ENCODE measurements at regions not wholly inside any gene's neighbourhood (a gene's known extent, or its start where the extent isn't known, plus 50 kb on each side); places are given as distances from the start of the nearest gene placed in this dataset.
A peak's percentile ranks its signal among the peaks of the same experiment; 100 is the strongest.
"Not testable (repeated sequence)": the region's sequence is repeated elsewhere in the genome, so short reads cannot be mapped to it uniquely, and the experiment has no call there.

GRCh38 chr18:71047882-71048281 lies 759.0 kb downstream of the SOCS6 start:
- Histone ChIP-seq H3K9me3 (no peaks in the 10 kb centered on the region), H3K36me3 (no peaks in the 10 kb centered on the region), H3K27me3 (no peaks in the 10 kb centered on the region), H3K4me3 (no peak overlapping the region), H3K4me1 (no peaks in the 10 kb centered on the region), H3K27ac (no peak overlapping the region)
- no peak for DNase-seq (ENCODE audit: low spot score in 2 of 2)
- TF ChIP-seq EP300 (IDR thresholded peaks at IDR 0.05) (no peak), CTCF (IDR thresholded peaks at IDR 0.05) (no peak), POLR2A (IDR thresholded peaks at IDR 0.05) (no peak)
- WGBS, 2 donors: 63 to 80% methylated on average over 4 of the region's 4 CpGs

DNA sequence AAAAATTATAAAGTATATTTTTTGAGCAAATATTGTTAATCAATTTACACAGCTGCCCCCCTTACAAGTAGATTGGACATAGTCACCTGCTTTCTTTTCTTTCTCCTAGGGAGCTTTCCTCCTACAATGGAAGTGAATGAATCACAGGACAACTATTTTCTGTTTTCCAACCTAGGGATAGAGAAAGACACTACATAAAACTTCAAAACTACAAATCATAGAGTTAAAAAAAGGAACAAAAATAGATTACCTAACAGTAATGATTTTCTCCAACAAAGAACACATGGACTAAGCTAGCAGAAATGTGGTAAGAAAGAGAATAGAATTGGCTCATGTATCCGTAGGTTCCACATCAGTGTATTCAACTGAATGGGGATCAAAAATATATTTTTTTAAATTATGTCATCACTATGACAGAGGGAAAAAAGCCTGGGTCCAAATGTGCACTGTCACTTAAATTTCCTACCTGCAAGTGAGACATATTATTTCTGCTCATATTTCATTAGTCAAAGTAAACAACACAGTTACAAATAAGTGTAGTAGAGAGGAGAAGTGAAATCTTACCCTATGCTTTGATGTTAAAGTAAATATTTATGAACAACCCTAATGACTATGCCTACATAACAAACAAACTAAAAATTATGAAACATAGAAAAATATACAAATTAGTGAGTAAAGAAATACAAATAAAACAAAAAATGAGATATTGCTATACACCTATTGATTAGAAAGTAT lies 756.7 kb downstream of the SOCS6 start:
- no peaks in the 10 kb centered on the region for H3K4me1 ChIP-seq
- H3K36me3 ChIP-seq: no peaks in the 10 kb centered on the region
- no peak for DNase-seq (ENCODE audit: low spot score in 2 of 2)
- H3K9me3 ChIP-seq: no peaks in the 10 kb centered on the region
- TF ChIP-seq CTCF (IDR thresholded peaks at IDR 0.05): no peak
- no peak for TF ChIP-seq EP300 (IDR thresholded peaks at IDR 0.05)
- no peak for TF ChIP-seq POLR2A (IDR thresholded peaks at IDR 0.05)
- H3K27ac ChIP-seq: no peak overlapping the region
- H3K27me3 ChIP-seq: no peaks in the 10 kb centered on the region
- H3K4me3 ChIP-seq: no peak overlapping the region
- 0% methylated on average over 1 of the region's 1 CpG for WGBS, 2 donors

- Histone ChIP-seq H3K4me1 (no peaks in the 10 kb centered on the region), H3K9me3 (no peaks in the 10 kb centered on the region), H3K27ac (no peak overlapping the region), H3K4me3 (no peak overlapping the region), H3K27me3 (no peaks in the 10 kb centered on the region), H3K36me3 (no peaks in the 10 kb centered on the region)
- no peak for DNase-seq (ENCODE audit: low spot score in 2 of 2)
- TF ChIP-seq EP300 (IDR thresholded peaks at IDR 0.05): no peak
- no peak for TF ChIP-seq CTCF (IDR thresholded peaks at IDR 0.05)
- TF ChIP-seq POLR2A (IDR thresholded peaks at IDR 0.05): no peak
- WGBS, 2 donors: 52% methylated on average over 4 of the region's 4 CpGs
Measured at GRCh38 chr18:71040161-71040560, 751.3 kb downstream of the SOCS6 start.

GRCh38 chr18:71038196-71038595 lies 749.4 kb downstream of the SOCS6 start:
- 50 to 51% methylated on average over 1 of the region's 1 CpG for WGBS, 2 donors
- Histone ChIP-seq H3K27ac (no peak overlapping the region), H3K4me1 (no peaks in the 10 kb centered on the region), H3K4me3 (no peak overlapping the region), H3K27me3 (no peaks in the 10 kb centered on the region), H3K36me3 (no peaks in the 10 kb centered on the region), H3K9me3 (no peaks in the 10 kb centered on the region)
- no peak for DNase-seq (ENCODE audit: low spot score in 2 of 2)
- TF ChIP-seq CTCF (IDR thresholded peaks at IDR 0.05) (no peak), POLR2A (IDR thresholded peaks at IDR 0.05) (no peak), EP300 (IDR thresholded peaks at IDR 0.05) (no peak)

- 23 to 43% methylated on average over 1 of the region's 1 CpG for WGBS, 2 donors
- TF ChIP-seq CTCF (IDR thresholded peaks at IDR 0.05) (no peak), POLR2A (IDR thresholded peaks at IDR 0.05) (no peak)
- Histone ChIP-seq H3K4me1 (no peaks in the 10 kb centered on the region), H3K27me3 (no peaks in the 10 kb centered on the region), H3K36me3 (no peaks in the 10 kb centered on the region), H3K9me3 (peaks cover 0 to 3% (median 0%) of the 10 kb centered on the region in 4 donors), H3K27ac (peak overlapping the region in 1 of 4 donors; percentile 2), H3K4me3 (no peak overlapping the region)
- no peak for DNase-seq (ENCODE audit: low spot score in 2 of 2)
Measured at GRCh38 chr18:71036783-71037182, 747.9 kb downstream of the SOCS6 start.

DNA sequence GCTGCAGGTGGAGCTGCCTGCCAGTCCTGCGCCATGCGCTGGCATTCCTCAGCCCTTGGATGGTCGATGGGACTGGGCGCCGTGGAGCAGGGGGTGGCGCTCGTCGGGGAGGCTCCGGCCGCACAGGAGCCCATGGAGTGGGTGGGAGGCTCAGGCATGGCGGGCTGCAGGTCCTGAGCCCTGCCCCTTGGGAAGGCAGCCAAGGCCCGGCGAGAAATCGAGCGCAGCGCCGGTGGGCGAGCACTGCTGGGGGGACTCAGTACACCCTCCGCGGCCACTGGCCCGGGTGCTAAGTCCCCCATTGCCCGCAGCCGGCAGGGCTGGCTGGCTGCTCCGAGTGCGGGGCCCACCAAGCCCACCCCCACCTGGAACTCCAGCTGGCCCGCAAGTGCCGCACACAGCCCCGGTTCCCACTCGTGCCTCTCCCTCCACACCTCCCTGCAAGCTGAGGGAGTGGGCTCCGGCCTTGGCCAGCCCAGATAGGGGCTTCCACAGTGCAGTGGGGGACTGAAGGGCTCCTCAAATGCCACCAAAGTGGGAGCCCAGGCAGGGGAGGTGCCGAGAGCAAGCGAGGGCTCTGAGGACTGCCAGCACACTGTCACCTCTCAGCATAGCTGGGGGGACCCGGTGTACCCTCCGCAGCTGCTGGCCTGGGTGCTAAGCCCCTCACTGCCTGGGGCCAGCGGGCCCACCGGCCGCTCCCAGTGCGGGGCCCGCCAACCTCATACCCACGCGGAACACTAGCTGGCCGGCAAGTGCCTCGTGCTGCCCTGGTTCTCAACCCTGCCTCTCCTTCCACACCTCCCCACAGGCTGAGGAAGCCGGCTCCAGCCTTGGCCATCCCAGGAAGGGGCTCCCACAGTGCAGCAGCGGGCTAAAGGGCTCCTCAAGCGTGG lies 742.7 kb downstream of the SOCS6 start:
- H3K27me3 ChIP-seq; H3K4me1 ChIP-seq; H3K36me3 ChIP-seq; DNase-seq (ENCODE audit: low spot score in 2 of 2); H3K4me3 ChIP-seq; H3K27ac ChIP-seq: not testable (repeated sequence)
- WGBS, 2 donors: 95% methylated on average over 30 to 36 of the region's 46 CpGs
- H3K9me3 ChIP-seq: peaks cover 0 to 11% (median 0%) of the 10 kb centered on the region in 4 donors

GRCh38 chr18:71030085-71030484 lies 741.2 kb downstream of the SOCS6 start:
- not testable (repeated sequence) for DNase-seq (ENCODE audit: low spot score in 2 of 2); H3K4me1 ChIP-seq; H3K36me3 ChIP-seq; H3K27ac ChIP-seq; H3K27me3 ChIP-seq; H3K4me3 ChIP-seq
- WGBS, 2 donors: 92 to 96% methylated on average over 8 of the region's 8 CpGs
- peaks cover 0 to 11% (median 0%) of the 10 kb centered on the region in 4 donors for H3K9me3 ChIP-seq

Measured in tibial nerve (tissue), 4 donors.